OCI-LY1 (cell line): ENCODE measurements at regions not wholly inside any gene's neighbourhood (a gene's known extent, or its start where the extent isn't known, plus 50 kb on each side); places are given as distances from the start of the nearest gene placed in this dataset.

Experiments used
- EZH2 ChIP-seq: fragments of 200-600 bp; sonication (generic), shearing (Covaris generic); IDR thresholded peaks from 2 replicates; pipeline ENCODE4 v1.8.0; 2017; ENCODE audit warnings: borderline replicate concordance, mixed run types, mild to moderate bottlenecking, antibody characterized with exemption, low read length, moderate library complexity, mixed read lengths
- TF ChIP-seq, protein P1 (sequence below): fragments of 200-600 bp; sonication (generic), shearing (Covaris generic); IDR thresholded peaks from 2 replicates; pipeline ENCODE4 v1.5.1; 2017; ENCODE audit warnings: mild to moderate bottlenecking, antibody characterized with exemption, low read length, moderate library complexity, mixed read lengths

DNA sequence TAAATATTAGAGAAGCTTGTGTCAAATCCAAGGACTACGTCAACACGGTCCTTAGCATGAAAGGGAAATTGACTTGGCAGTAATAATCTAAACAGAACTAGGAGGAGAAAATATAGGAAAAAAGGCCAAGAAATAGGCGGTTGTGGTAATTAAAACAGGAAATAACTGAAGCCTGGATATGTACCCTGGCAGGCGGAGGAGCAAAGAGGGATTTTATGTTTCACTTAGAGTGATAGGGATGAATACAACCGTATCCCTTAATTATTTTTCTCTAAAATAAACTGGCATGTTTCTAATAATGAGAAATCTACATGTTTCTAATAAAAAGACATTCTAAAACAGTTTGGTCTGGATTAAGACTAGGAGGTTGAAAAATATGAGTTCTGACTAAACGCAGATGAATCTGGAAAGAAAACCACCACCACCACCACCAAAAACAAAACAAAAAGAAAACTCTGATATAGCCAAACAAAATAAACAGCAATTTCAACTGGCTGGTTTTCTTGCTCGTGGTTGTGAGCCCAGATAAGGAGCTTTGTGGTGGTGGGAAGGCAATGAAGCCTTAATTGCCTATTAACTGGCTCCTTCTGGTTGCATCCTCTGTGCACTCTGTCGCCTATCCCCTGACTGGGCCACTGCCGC is 334.2 kb upstream of the SNX7 start:
- TF ChIP-seq, protein P1, sequence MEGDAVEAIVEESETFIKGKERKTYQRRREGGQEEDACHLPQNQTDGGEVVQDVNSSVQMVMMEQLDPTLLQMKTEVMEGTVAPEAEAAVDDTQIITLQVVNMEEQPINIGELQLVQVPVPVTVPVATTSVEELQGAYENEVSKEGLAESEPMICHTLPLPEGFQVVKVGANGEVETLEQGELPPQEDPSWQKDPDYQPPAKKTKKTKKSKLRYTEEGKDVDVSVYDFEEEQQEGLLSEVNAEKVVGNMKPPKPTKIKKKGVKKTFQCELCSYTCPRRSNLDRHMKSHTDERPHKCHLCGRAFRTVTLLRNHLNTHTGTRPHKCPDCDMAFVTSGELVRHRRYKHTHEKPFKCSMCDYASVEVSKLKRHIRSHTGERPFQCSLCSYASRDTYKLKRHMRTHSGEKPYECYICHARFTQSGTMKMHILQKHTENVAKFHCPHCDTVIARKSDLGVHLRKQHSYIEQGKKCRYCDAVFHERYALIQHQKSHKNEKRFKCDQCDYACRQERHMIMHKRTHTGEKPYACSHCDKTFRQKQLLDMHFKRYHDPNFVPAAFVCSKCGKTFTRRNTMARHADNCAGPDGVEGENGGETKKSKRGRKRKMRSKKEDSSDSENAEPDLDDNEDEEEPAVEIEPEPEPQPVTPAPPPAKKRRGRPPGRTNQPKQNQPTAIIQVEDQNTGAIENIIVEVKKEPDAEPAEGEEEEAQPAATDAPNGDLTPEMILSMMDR: no peak
- no peak for TF ChIP-seq EZH2
